ENCODE measurements at regions not wholly inside any gene's neighbourhood (a gene's known extent, or its start where the extent isn't known, plus 50 kb on each side); places are given as distances from the start of the nearest gene placed in this dataset.

- FAIRE-seq = no peak
- POLR2A ChIA-PET = interaction anchor here (0.6 kb wide), 1 partner anchor 66 kb away, joined by 3 read pairs; no protein-coding TSS in a partner anchor
- BruUV-seq (replicated peaks) = no TSS peak
- DNase-seq (ENCODE audit: extremely low read depth in 1 of 4, low spot score in 3 of 4) = no peak
- no peaks in the 10 kb centered on the region; a peak in 1 of 5 replicates for H3K27me3 ChIP-seq (ENCODE audit: control insufficient read depth in 2 of 2, insufficient read depth in 2 of 2, low read length in 2 of 2)
- in situ Hi-C loops (cut with MboI) = no loop called here
- no peak overlapping the region for H3K27ac ChIP-seq (ENCODE audit: extremely low read depth, low read depth, low read length)
- H3K4me2 ChIP-seq (ENCODE audit: insufficient read depth, low read length) = no peak overlapping the region
- 0% methylated on average over 4 of the region's 5 CpGs for WGBS (ENCODE audit: insufficient coverage, low coverage, missing lambda C conversion rate)
- no peaks in the 10 kb centered on the region for H3K79me2 ChIP-seq (ENCODE audit: control insufficient read depth, insufficient read depth, low read length)
- H3K9ac ChIP-seq (ENCODE audit: insufficient read depth in 1 of 2, low read depth in 2 of 2, low read length in 2 of 2) = no peak overlapping the region
- H3K4me1 ChIP-seq (replicated peaks in 1 of 2; ENCODE audit: control insufficient read depth in 2 of 2, insufficient read depth in 2 of 2, low read length in 2 of 2) = no peaks in the 10 kb centered on the region
- H3K9me1 ChIP-seq (ENCODE audit: control insufficient read depth, insufficient read depth, low read length) = no peaks in the 10 kb centered on the region
- intact Hi-C loops (cut with micrococcal nuclease) = no loop called here
- CTCF ChIA-PET (ENCODE audit: low intra/inter-chr PET ratio) = no interaction called here
- ATAC-seq = no peak
- no peaks in the 10 kb centered on the region for H3K36me3 ChIP-seq (ENCODE audit: control insufficient read depth, insufficient read depth, low read length)
- H3K9me3 ChIP-seq (replicated peaks; ENCODE audit: control insufficient read depth, insufficient read depth, low read depth, low read length) = no peaks in the 10 kb centered on the region
- TF ChIP-seq HLTF (IDR thresholded peaks at IDR 0.05) = no peak
- 0 out of 2 replicates have a peak, but pooled peaks have one; percentile 26 for TF ChIP-seq NFIC (IDR thresholded peaks at IDR 0.05)
- no peak overlapping the region for H2AFZ ChIP-seq (ENCODE audit: low read depth, low read length)
- no peaks in the 10 kb centered on the region for H4K20me1 ChIP-seq (replicated peaks; ENCODE audit: control insufficient read depth, insufficient read depth, low read length)
- H3K4me3 ChIP-seq = no peak overlapping the region
Observed at GRCh38 chr9:126126807-126127206, 199.8 kb upstream of the MVB12B start.

GRCh38 chr9:126127591-126127990 lies 199.0 kb upstream of the MVB12B start:
- Histone ChIP-seq H3K9me3 (replicated peaks; ENCODE audit: control insufficient read depth, insufficient read depth, low read depth, low read length) (no peaks in the 10 kb centered on the region), H3K79me2 (ENCODE audit: control insufficient read depth, insufficient read depth, low read length) (no peaks in the 10 kb centered on the region), H2AFZ (ENCODE audit: low read depth, low read length) (no peak overlapping the region), H3K4me1 (replicated peaks in 1 of 2; ENCODE audit: control insufficient read depth in 2 of 2, insufficient read depth in 2 of 2, low read length in 2 of 2) (no peaks in the 10 kb centered on the region), H3K4me2 (ENCODE audit: insufficient read depth, low read length) (no peak overlapping the region), H3K9ac (ENCODE audit: insufficient read depth in 1 of 2, low read depth in 2 of 2, low read length in 2 of 2) (no peak overlapping the region), H3K27ac (ENCODE audit: extremely low read depth, low read depth, low read length) (no peak overlapping the region), H3K36me3 (ENCODE audit: control insufficient read depth, insufficient read depth, low read length) (no peaks in the 10 kb centered on the region), H4K20me1 (replicated peaks; ENCODE audit: control insufficient read depth, insufficient read depth, low read length) (no peaks in the 10 kb centered on the region), H3K4me3 (no peak overlapping the region), H3K9me1 (ENCODE audit: control insufficient read depth, insufficient read depth, low read length) (no peaks in the 10 kb centered on the region), H3K27me3 (ENCODE audit: control insufficient read depth in 2 of 2, insufficient read depth in 2 of 2, low read length in 2 of 2) (no peaks in the 10 kb centered on the region; a peak in 1 of 5 replicates)
- no TSS peak for BruUV-seq (replicated peaks)
- in situ Hi-C loops (cut with MboI) = no loop called here
- DNase-seq (ENCODE audit: extremely low read depth in 1 of 4, low spot score in 3 of 4) = no peak
- 0% methylated on average over 4 of the region's 5 CpGs for WGBS (ENCODE audit: insufficient coverage, low coverage, missing lambda C conversion rate)
- CTCF ChIA-PET (ENCODE audit: low intra/inter-chr PET ratio) = no interaction called here
- FAIRE-seq = no peak
- intact Hi-C loops (cut with micrococcal nuclease) = no loop called here
- no peak for ATAC-seq
- POLR2A ChIA-PET = no interaction called here
- TF ChIP-seq HMGN3 (IDR thresholded peaks at IDR 0.05; ENCODE audit: borderline replicate concordance, extremely low read depth, insufficient read length, low read depth, low read length) (no peak), ZNF79 (CRISPR knock-in tag; IDR thresholded peaks at IDR 0.05; ENCODE audit: low read depth) (no peak), SOX6 (IDR thresholded peaks at IDR 0.05) (no peak), ZNF639 (CRISPR knock-in tag; conservative IDR thresholded peaks at IDR 0.05 in 1 of 2, IDR thresholded peaks at IDR 0.05 in 1 of 2) (no peak), NCOA2 (IDR thresholded peaks at IDR 0.05; ENCODE audit: partially characterized antibody in 2 of 2) (no peak), XRCC4 (IDR thresholded peaks at IDR 0.05; ENCODE audit: extremely low read depth, insufficient read depth, insufficient read length) (no peak), BRD9 (IDR thresholded peaks at IDR 0.05; ENCODE audit: low read depth, partially characterized antibody) (no peak), ZNF324 (CRISPR knock-in tag; IDR thresholded peaks at IDR 0.05) (no peak), ZBTB17 (CRISPR knock-in tag; IDR thresholded peaks at IDR 0.05) (no peak), TBL1XR1 (IDR thresholded peaks at IDR 0.05; ENCODE audit: low read length in 2 of 2) (no peak), SMAD2 (IDR thresholded peaks at IDR 0.05; ENCODE audit: low read depth, low read length) (no peak), TFAP4 (CRISPR knock-in tag; IDR thresholded peaks at IDR 0.05; ENCODE audit: borderline replicate concordance) (no peak), EP400 (IDR thresholded peaks at IDR 0.05) (no peak), RCOR1 (IDR thresholded peaks at IDR 0.05; ENCODE audit: borderline replicate concordance in 1 of 2, low read depth in 2 of 2, low read length in 2 of 2) (no peak)

Measured in K562 (cell line).